ENCODE measurements at regions not wholly inside any gene's neighbourhood (a gene's known extent, or its start where the extent isn't known, plus 50 kb on each side); places are given as distances from the start of the nearest gene placed in this dataset.
"Not testable (repeated sequence)": the region's sequence is repeated elsewhere in the genome, so short reads cannot be mapped to it uniquely, and the experiment has no call there.

GRCh38 chr9:66765531-66765930 is 135.0 kb upstream of the ZNF658 start:
- TF ChIP-seq, protein P1, sequence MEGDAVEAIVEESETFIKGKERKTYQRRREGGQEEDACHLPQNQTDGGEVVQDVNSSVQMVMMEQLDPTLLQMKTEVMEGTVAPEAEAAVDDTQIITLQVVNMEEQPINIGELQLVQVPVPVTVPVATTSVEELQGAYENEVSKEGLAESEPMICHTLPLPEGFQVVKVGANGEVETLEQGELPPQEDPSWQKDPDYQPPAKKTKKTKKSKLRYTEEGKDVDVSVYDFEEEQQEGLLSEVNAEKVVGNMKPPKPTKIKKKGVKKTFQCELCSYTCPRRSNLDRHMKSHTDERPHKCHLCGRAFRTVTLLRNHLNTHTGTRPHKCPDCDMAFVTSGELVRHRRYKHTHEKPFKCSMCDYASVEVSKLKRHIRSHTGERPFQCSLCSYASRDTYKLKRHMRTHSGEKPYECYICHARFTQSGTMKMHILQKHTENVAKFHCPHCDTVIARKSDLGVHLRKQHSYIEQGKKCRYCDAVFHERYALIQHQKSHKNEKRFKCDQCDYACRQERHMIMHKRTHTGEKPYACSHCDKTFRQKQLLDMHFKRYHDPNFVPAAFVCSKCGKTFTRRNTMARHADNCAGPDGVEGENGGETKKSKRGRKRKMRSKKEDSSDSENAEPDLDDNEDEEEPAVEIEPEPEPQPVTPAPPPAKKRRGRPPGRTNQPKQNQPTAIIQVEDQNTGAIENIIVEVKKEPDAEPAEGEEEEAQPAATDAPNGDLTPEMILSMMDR (IDR thresholded peaks at IDR 0.05 in 4 of 5, conservative IDR thresholded peaks at IDR 0.05 in 1 of 5) = not testable (repeated sequence)
- not testable (repeated sequence) for TF ChIP-seq POLR2A (IDR thresholded peaks at IDR 0.05)
